HG03196 (cell line): ENCODE measurements at regions not wholly inside any gene's neighbourhood (a gene's known extent, or its start where the extent isn't known, plus 50 kb on each side); places are given as distances from the start of the nearest gene placed in this dataset.

Source experiments
- ATAC-seq: cut with Tn5 transposase; IDR thresholded peaks from one replicate; pipeline ENCODE4 v1.9.1; 2021; ENCODE audit not compliant: unreplicated experiment

DNA sequence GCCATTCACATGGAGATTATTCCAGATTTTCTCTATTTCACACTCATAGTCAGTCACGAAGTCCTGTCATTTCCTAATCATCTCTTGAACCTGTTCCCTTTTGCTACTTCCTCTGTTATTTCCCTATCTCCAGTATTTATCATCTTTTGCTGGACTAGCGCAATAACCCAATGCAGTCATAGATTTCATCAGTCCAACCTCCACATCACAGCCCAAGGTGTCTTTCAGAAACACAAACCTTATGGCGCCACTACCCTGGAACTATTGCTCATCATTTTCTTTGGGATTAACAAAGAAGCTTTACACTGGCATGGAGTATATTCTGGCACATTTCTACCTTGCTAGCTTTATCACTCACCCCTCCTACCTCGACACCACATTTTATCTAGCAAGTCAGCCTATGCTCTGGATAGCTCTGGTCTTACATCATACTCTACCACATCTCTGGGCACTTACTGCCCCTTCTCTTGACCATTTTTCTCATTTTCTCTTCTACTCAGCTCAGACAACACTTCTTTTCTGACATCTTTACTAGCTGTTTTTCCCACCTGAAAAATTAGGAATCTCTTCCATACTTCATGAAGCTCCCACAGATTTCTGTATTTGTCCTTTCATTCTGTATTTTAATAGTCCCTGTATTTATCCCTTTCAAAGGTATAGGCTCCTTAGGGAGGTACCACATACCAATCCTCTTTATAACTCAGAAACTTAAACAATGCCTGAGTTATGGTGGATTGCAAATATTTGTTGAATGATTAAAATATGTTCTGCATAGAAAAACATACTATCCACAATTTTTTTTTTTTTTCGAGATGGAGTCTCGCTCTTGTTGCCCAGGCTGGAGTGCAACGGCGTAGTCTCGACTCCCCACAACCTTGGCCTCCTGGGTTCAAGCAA lies 534.7 kb downstream of the KLF12 start:
- ATAC-seq = no peak

- ATAC-seq = no peak
These were observed 536.0 kb downstream of the KLF12 start for GRCh38 chr13:73598020-73598712.

GRCh38 chr13:73596382-73596781 lies 537.6 kb downstream of the KLF5 start:
- ATAC-seq = no peak

DNA sequence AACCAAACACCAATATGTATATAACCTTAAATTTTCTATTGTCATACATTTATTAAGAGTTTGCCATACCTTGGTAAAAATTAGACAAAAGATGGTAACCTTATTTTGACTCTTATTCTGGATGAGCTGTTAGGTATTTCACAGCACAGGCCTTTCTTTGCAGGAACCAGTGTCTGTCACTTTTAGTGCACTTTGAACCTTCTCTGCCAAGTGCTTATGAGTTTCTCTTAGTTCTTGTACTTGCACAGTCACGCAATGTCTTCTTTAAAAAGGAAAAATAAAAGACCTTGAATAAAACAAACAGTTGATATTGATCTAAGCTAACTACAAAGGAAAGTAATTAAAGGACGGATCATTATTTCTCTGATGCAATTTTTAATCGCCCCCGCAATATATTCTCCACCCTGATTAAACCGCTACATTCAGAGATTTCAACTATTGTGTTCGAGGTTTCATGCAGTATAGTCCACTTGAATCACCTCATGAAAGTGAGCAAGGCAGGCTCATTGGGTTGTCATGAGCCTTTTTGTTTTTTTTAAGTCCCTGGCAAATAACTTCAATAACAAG lies 534.5 kb downstream of the KLF5 start:
- no peak for ATAC-seq

DNA sequence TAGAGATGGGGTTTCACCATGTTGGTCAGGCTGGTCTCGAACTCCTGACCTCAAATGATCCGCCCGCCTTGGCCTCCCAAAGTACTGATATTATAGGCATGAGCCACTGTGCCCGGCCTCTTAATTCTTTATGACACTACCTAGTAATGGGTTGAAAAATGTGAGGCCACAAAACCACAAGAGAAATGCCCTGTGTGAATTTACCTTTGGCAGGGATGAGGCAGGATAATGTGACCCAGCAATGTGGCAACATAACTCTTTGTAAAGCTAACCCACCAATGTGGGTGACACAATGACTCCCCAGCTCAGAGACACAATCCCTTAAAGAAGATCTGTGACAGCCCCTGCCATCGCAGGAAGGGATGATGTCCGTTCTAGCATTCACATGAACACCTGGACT lies 533.1 kb downstream of the KLF5 start:
- ATAC-seq = no peak

DNA sequence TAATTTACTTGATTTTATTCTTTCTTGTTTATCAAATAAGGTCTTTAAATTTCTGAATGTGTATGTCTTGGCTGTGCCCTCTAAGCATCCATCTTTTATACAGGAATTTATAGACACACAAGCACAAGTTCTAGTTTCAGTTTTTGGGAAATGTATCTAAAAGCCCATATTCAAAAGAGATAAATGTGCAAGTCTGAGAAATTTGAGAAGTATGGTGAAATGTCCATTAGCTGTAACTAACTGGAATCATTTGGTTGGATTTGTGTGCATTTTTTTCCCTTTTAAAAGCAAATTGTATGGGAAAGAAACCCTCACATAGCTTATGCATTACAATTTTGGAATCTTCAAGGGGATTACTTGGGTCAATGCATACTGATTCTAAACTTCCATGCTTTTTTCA lies 532.0 kb downstream of the KLF5 start:
- no peak for ATAC-seq

GRCh38 chr13:73585236-73585635 lies 526.4 kb downstream of the KLF5 start:
- no peak for ATAC-seq

DNA sequence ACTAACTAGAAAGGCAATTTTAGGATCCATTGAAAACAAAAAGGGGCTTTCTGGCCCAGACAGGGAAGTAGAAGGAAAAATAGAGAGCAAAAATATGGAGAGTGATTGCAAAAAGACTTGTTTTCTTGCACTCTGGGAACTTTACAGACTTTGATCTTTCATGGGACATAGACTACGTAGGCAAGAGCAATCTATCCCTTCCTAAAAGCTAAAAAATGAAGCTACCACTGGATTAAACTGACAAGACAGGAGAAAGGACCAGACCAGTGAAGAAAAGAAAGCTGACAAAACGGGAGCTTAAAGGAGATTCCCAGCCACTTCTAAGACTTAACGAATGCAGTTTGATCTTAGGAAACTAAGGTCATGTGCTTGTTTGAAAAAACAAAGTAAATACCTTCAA lies 524.5 kb downstream of the KLF5 start:
- ATAC-seq = no peak

DNA sequence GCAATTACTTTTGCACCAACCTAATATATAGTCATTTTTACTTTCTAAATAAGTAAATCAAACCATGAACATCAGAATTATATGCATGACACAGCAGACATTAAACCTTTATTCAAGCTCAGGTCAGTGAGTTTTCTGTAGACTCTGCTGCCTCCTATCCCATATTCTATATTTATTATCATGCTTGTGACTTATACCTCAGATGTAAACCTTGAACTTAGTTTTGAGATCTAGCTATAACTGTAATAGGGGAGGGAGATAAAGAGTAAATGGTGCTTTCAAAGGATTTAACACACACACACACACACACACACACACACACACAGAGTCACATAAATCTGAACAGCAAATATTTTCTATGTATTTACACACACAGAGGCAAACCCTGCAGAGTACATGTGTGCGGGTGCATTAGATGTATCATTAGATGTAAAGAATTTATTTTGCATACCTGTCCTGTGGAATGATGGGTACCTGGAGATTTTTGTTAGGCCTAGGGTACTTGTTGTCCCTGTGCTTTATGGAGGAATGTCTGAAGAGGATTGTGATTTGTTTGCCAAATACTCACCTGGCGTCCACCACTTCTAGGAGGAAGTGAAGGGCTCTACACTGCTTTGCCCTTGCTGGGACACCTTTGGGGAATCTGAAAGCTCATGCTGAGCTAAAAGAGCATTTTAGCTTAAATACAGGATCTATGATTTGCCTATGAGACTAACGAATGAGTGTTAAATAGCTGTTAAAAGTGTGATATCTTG lies 521.9 kb downstream of the KLF5 start:
- no peak for ATAC-seq

GRCh38 chr13:73579574-73580274 lies 520.9 kb downstream of the KLF5 start:
- ATAC-seq = no peak

DNA sequence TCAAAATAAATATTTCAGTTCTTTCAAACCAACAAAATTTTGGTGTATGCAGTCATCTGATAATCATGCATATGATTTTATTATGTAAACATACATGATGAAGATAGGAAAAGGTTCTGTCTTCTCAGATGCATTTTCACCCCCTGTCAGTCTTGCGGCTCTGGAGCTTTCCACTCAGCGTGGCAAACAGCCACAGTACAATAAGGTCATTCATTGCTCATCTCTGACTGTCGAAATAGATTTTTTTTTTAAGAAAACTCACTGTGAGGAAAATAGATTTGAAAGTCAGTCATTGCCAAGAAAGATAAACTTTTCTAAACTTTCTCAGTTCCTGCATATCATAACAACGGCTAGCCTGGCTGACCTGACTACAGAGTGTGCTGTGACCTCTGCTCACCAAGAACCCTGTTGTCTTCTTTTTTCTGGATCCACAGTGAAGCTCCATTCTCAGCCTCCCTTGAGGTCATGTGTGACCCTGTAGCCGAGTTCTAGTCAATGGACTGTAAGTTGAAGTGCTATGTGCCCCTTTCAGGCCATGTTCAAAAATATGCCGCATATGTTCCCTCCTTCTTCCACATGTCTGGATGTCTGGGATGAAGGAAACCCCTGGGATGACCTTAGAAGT lies 519.6 kb downstream of the KLF5 start:
- ATAC-seq = no peak

GRCh38 chr13:73576291-73576690 lies 517.5 kb downstream of the KLF5 start:
- ATAC-seq = no peak

- no peak for ATAC-seq
These were observed 514.0 kb downstream of the KLF5 start for GRCh38 chr13:73572824-73573223.

GRCh38 chr13:73571376-73571775 lies 512.6 kb downstream of the KLF5 start:
- ATAC-seq = no peak

DNA sequence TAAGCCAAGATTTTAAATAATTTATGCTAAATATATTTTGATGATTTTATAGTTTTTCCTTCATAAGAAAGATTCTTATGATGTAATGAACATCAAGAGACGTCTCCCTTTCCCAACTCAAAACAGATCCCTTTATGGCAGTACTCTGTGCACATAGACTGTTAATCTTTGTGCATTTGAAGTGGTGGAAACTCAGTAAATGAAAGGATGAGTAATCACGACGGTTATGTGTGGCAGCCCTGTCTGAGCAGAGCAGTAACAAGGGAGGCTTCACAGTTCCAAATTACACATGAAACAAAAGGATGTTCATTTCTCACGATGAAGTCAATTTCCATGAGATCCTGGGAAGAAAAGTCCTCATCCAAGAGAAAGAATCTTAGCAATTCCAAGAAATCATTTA lies 498.1 kb downstream of the KLF5 start:
- no peak for ATAC-seq

GRCh38 chr13:73556128-73556527 lies 497.3 kb downstream of the KLF5 start:
- no peak for ATAC-seq

DNA sequence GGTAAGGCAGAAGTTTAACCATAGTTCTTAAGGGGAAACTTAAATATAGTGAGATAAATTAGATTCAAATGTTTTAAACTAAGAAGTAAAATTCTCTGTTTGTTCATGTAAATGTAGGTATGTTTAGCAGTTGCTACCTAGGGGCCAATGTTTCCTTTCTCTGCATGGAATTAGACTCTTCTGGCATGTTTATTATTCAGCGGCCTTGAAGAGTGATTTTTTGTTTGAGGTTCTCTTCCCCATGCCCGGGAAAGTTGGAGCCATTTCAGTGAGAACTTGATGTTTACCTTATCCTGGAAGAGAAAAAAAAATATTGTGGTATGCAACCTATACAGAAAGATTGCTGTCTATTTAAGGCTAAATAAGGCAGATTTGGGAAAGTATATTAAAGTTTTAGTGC lies 492.9 kb downstream of the KLF5 start:
- no peak for ATAC-seq

- ATAC-seq = no peak
These were observed 490.9 kb downstream of the KLF5 start for GRCh38 chr13:73549717-73550116.

DNA sequence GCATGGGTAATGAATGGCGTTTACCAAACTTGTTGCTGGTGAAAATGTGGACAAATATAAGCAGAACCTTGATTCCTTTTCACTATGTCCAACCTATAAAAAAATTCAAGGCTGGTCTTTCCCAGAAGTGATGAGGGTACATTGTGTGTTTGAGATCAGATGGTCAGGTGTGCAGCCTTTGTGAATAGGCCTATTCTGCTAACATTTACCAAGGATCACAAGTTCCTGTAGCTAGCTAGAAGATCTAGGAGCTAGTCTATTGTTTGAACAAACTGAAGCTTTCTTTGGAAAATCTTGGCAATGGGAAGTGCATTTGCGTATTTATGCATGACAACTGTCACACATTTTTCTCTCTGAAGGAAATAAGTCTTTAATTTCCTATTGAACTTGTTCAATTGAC lies 489.6 kb downstream of the KLF5 start:
- no peak for ATAC-seq

GRCh38 chr13:73547239-73547638 lies 488.4 kb downstream of the KLF5 start:
- no peak for ATAC-seq
